ENCODE measurements at regions not wholly inside any gene's neighbourhood (a gene's known extent, or its start where the extent isn't known, plus 50 kb on each side); places are given as distances from the start of the nearest gene placed in this dataset.

DNA sequence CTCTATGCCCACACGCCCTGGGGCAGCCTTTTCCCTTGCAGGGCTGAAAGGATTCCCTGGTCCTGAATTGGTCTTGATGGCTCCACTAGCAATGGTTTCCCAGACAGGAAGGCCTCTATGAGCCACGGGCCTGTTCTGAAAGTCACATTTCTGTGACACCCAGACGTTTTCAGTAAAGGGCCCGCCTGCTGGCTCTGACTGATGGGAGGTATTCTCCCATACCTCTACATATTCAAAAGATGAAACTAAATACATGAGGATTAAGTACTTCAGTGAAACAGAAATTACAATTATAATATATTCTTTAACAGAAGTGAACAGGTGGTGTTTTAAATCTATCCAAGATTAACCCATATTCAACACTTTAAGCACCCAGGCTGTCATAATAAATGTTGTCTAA, 629.8 kb downstream of the CDH26 start:
- no peaks in the 10 kb centered on the region for H3K27me3 ChIP-seq (replicated peaks; ENCODE audit: insufficient read depth, low read length)
- H3K4me1 ChIP-seq (ENCODE audit: low read length) = no peaks in the 10 kb centered on the region
- H3K79me2 ChIP-seq (ENCODE audit: low read length) = no peaks in the 10 kb centered on the region
- no peak overlapping the region for H3K9ac ChIP-seq (ENCODE audit: low read length)
- H2AFZ ChIP-seq (ENCODE audit: low read length) = no peak overlapping the region
- TF ChIP-seq EZH2 (optimal IDR thresholded peaks at IDR 0.05; ENCODE audit: low read depth, low read length) (no peak), EZH2phosphoT487 (IDR thresholded peaks at IDR 0.05; ENCODE audit: low read length) (no peak)
- TF ChIP-seq, protein P1, sequence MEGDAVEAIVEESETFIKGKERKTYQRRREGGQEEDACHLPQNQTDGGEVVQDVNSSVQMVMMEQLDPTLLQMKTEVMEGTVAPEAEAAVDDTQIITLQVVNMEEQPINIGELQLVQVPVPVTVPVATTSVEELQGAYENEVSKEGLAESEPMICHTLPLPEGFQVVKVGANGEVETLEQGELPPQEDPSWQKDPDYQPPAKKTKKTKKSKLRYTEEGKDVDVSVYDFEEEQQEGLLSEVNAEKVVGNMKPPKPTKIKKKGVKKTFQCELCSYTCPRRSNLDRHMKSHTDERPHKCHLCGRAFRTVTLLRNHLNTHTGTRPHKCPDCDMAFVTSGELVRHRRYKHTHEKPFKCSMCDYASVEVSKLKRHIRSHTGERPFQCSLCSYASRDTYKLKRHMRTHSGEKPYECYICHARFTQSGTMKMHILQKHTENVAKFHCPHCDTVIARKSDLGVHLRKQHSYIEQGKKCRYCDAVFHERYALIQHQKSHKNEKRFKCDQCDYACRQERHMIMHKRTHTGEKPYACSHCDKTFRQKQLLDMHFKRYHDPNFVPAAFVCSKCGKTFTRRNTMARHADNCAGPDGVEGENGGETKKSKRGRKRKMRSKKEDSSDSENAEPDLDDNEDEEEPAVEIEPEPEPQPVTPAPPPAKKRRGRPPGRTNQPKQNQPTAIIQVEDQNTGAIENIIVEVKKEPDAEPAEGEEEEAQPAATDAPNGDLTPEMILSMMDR (IDR thresholded peaks at IDR 0.05; ENCODE audit: low read length) = no peak
- H4K20me1 ChIP-seq (ENCODE audit: insufficient read depth, low read length) = no peaks in the 10 kb centered on the region
- no peak overlapping the region for H3K27ac ChIP-seq (ENCODE audit: low read length)
- no peaks in the 10 kb centered on the region for H3K9me3 ChIP-seq (replicated peaks; ENCODE audit: insufficient read depth, low read length)
- no peak overlapping the region for H3K4me3 ChIP-seq (ENCODE audit: low read length)
- no peak for DNase-seq
- H3K9me2 ChIP-seq (replicated peaks; ENCODE audit: insufficient read depth, low read length) = no peaks in the 10 kb centered on the region
- no peaks in the 10 kb centered on the region for H3K36me3 ChIP-seq (replicated peaks; ENCODE audit: insufficient read depth, low read length)
- no peaks in the 10 kb centered on the region for H3F3A ChIP-seq (ENCODE audit: insufficient read depth, low read length)
- H3K4me2 ChIP-seq (ENCODE audit: low read depth, low read length) = no peak overlapping the region

DNA sequence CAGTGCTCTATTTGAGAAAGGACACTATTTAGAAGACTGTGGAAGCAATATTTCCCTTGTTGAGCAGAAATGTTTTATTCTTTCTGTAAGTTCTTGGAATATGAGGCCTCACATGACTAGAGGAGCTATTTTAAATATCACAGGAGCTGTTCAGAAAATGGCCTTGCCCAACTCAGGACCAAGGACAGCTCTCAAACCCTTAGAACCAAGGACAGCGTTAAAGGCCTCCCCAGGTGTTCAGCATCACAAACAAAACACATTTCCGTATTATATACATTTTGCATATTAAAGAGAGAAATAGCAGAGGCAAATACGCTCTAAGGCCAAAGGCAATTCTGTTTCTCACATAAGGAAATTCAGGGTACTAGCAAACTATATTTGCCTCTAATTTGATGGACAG, 631.4 kb downstream of the CDH26 start:
- Histone ChIP-seq H3K27ac (ENCODE audit: low read length) (no peak overlapping the region), H3K4me2 (ENCODE audit: low read depth, low read length) (no peak overlapping the region), H4K20me1 (ENCODE audit: insufficient read depth, low read length) (no peaks in the 10 kb centered on the region), H3K9ac (ENCODE audit: low read length) (no peak overlapping the region), H3K36me3 (replicated peaks; ENCODE audit: insufficient read depth, low read length) (no peaks in the 10 kb centered on the region), H2AFZ (ENCODE audit: low read length) (no peak overlapping the region), H3K4me1 (ENCODE audit: low read length) (no peaks in the 10 kb centered on the region), H3K9me2 (replicated peaks; ENCODE audit: insufficient read depth, low read length) (no peaks in the 10 kb centered on the region), H3K79me2 (ENCODE audit: low read length) (no peaks in the 10 kb centered on the region), H3F3A (ENCODE audit: insufficient read depth, low read length) (no peaks in the 10 kb centered on the region), H3K27me3 (replicated peaks; ENCODE audit: insufficient read depth, low read length) (no peaks in the 10 kb centered on the region), H3K9me3 (replicated peaks; ENCODE audit: insufficient read depth, low read length) (no peaks in the 10 kb centered on the region), H3K4me3 (ENCODE audit: low read length) (no peak overlapping the region)
- TF ChIP-seq EZH2 (optimal IDR thresholded peaks at IDR 0.05; ENCODE audit: low read depth, low read length) = no peak
- TF ChIP-seq EZH2phosphoT487 (IDR thresholded peaks at IDR 0.05; ENCODE audit: low read length) = no peak
- TF ChIP-seq, protein P1 (IDR thresholded peaks at IDR 0.05; ENCODE audit: low read length) = no peak
- peak; percentile 38 for DNase-seq

DNA sequence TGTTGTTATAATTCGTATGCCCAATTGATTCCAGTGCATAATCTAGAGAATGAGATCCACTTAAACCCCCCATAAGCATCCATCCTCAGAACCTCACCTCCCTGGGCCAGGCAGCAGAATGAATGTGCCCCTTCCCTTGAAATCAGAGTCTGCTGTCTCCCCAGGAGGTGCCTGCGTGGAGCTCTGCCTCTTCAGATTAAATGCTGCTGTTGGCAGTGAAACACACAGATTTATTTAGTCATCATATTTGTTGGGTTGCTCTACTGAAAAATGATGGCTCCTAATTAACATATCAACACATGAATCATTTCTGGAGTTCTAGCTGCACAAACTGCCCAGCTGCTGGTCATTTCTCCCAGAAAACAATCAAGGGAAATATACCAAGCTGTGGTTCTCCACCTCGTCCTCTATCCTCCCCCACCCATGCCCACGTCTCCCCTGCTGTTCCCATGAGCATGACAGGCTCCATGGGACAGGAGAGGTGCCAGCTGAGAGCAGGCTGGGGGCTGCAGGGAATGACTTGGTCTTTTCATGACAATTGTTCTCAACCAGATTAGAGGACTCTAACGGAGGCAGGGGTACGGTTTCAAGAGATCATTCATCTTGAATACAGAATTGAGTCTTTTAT, 633.1 kb downstream of the CDH26 start:
- Histone ChIP-seq H4K20me1 (ENCODE audit: insufficient read depth, low read length) (no peaks in the 10 kb centered on the region), H3K4me1 (ENCODE audit: low read length) (no peaks in the 10 kb centered on the region), H3K4me2 (ENCODE audit: low read depth, low read length) (no peak overlapping the region), H3F3A (ENCODE audit: insufficient read depth, low read length) (no peaks in the 10 kb centered on the region), H3K36me3 (replicated peaks; ENCODE audit: insufficient read depth, low read length) (no peaks in the 10 kb centered on the region), H3K79me2 (ENCODE audit: low read length) (no peaks in the 10 kb centered on the region), H2AFZ (ENCODE audit: low read length) (no peak overlapping the region), H3K9me2 (replicated peaks; ENCODE audit: insufficient read depth, low read length) (no peaks in the 10 kb centered on the region), H3K4me3 (ENCODE audit: low read length) (no peak overlapping the region), H3K9me3 (replicated peaks; ENCODE audit: insufficient read depth, low read length) (no peaks in the 10 kb centered on the region), H3K9ac (ENCODE audit: low read length) (no peak overlapping the region), H3K27me3 (replicated peaks; ENCODE audit: insufficient read depth, low read length) (no peaks in the 10 kb centered on the region), H3K27ac (ENCODE audit: low read length) (no peak overlapping the region)
- DNase-seq = no peak
- TF ChIP-seq, protein P1 (IDR thresholded peaks at IDR 0.05; ENCODE audit: low read length) = no peak
- TF ChIP-seq EZH2phosphoT487 (IDR thresholded peaks at IDR 0.05; ENCODE audit: low read length) = no peak
- TF ChIP-seq EZH2 (optimal IDR thresholded peaks at IDR 0.05; ENCODE audit: low read depth, low read length) = no peak
